H9 (cell line): ENCODE measurements at regions not wholly inside any gene's neighbourhood (a gene's known extent, or its start where the extent isn't known, plus 50 kb on each side); places are given as distances from the start of the nearest gene placed in this dataset.

Source experiments
- DNase-seq: peaks from one replicate; pipeline ENCODE4 v3.0.0-alpha.2; 2017
- H2AFZ ChIP-seq: one replicate; pipeline ENCODE4 v1.6.1; 2013; ENCODE audit warnings: mild to moderate bottlenecking, low read length, control low read depth, moderate library complexity
- H2AK5ac ChIP-seq: 2 replicates; pipeline ENCODE4 v1.6.1; 2013; ENCODE audit warnings: low read length, control low read depth, mixed read lengths; ENCODE audit not compliant: insufficient read length
- H2BK120ac ChIP-seq: one replicate; pipeline ENCODE4 v1.6.1; 2013; ENCODE audit warnings: low read depth, mild to moderate bottlenecking, low read length, control low read depth, inconsistent platforms; ENCODE audit not compliant: poor library complexity, severe bottlenecking
- H2BK12ac ChIP-seq: 2 replicates; pipeline ENCODE4 v1.6.1; 2013; ENCODE audit warnings: low read length, control low read depth, mixed read lengths, low read depth; ENCODE audit not compliant: insufficient read length
- H2BK15ac ChIP-seq: 2 replicates; pipeline ENCODE4 v1.6.1; 2013; ENCODE audit warnings: low read depth, low read length, control low read depth
- H2BK20ac ChIP-seq: one replicate; pipeline ENCODE4 v1.6.1; 2013; ENCODE audit warnings: low read depth, mild to moderate bottlenecking, low read length, control low read depth, inconsistent platforms; ENCODE audit not compliant: poor library complexity, severe bottlenecking
- H2BK5ac ChIP-seq: 2 replicates; pipeline ENCODE4 v1.6.1; 2013; ENCODE audit warnings: low read length, control low read depth, mixed read lengths; ENCODE audit not compliant: insufficient read length
- H3K14ac ChIP-seq: 2 replicates; pipeline ENCODE4 v1.6.1; 2013; ENCODE audit warnings: low read length, control low read depth; ENCODE audit not compliant: insufficient read depth
- H3K18ac ChIP-seq: 2 replicates; pipeline ENCODE4 v1.6.1; 2013; ENCODE audit warnings: low read depth, mild to moderate bottlenecking, mixed read lengths, low read length, control low read depth; ENCODE audit not compliant: insufficient read length
- H3K23ac ChIP-seq: 2 replicates; pipeline ENCODE4 v1.6.1; 2013; ENCODE audit warnings: low read length, control low read depth, mixed read lengths, low read depth; ENCODE audit not compliant: insufficient read length
- H3K23me2 ChIP-seq: 2 replicates; pipeline ENCODE4 v1.6.1; 2013; ENCODE audit warnings: low read depth, mild to moderate bottlenecking, mixed read lengths, low read length, control low read depth; ENCODE audit not compliant: insufficient read length, poor library complexity, severe bottlenecking
- H3K27ac ChIP-seq: 2 replicates; pipeline ENCODE4 v1.5.1; 2013; ENCODE audit warnings: low read length, control low read depth, mixed read lengths, low read depth; ENCODE audit not compliant: insufficient read length
- H3K27me3 ChIP-seq: 2 replicates; pipeline ENCODE4 v1.6.1; 2013; ENCODE audit warnings: low read length, control low read depth, inconsistent platforms; ENCODE audit not compliant: insufficient read depth
- H3K4ac ChIP-seq: 2 replicates; pipeline ENCODE4 v1.6.1; 2013; ENCODE audit warnings: low read depth, mild to moderate bottlenecking, control low read depth, inconsistent platforms, low read length, moderate library complexity
- H3K4me1 ChIP-seq: 2 replicates; pipeline ENCODE4 v1.6.1; 2013; ENCODE audit warnings: low read length, control low read depth, inconsistent platforms; ENCODE audit not compliant: insufficient read depth
- H3K4me2 ChIP-seq: 2 replicates; pipeline ENCODE4 v1.6.1; 2013; ENCODE audit warnings: low read length, control low read depth, mixed read lengths; ENCODE audit not compliant: insufficient read length, insufficient read depth
- H3K56ac ChIP-seq: 2 replicates; pipeline ENCODE4 v1.6.1; 2013; ENCODE audit warnings: low read depth, mild to moderate bottlenecking, mixed read lengths, low read length, control low read depth; ENCODE audit not compliant: insufficient read length
- H3K79me1 ChIP-seq: 2 replicates; pipeline ENCODE4 v1.6.1; 2013; ENCODE audit warnings: low read depth, mild to moderate bottlenecking, moderate library complexity, low read length, control low read depth, inconsistent platforms; ENCODE audit not compliant: insufficient read depth, poor library complexity, severe bottlenecking
- H3K79me2 ChIP-seq: 2 replicates; pipeline ENCODE4 v1.6.1; 2013; ENCODE audit warnings: low read length, control low read depth, inconsistent platforms; ENCODE audit not compliant: insufficient read depth
- H3K9ac ChIP-seq: 2 replicates; pipeline ENCODE4 v1.6.1; 2013; ENCODE audit warnings: low read length, control low read depth, mixed read lengths; ENCODE audit not compliant: insufficient read length; ENCODE audit errors: extremely low read depth
- H3K9me3 ChIP-seq: one replicate; pipeline ENCODE4 v1.6.1; 2013; ENCODE audit warnings: low read depth, low read length, inconsistent platforms; ENCODE audit not compliant: control insufficient read depth
- H3T11ph ChIP-seq: one replicate; pipeline ENCODE4 v1.6.1; 2013; ENCODE audit warnings: mild to moderate bottlenecking, low read length, control low read depth, inconsistent platforms
- H4K20me1 ChIP-seq: one replicate; pipeline ENCODE4 v1.6.1; 2013; ENCODE audit not compliant: control insufficient read depth, insufficient read length, insufficient read depth
- H4K5ac ChIP-seq: 2 replicates; pipeline ENCODE4 v1.6.1; 2013; ENCODE audit warnings: low read depth, mild to moderate bottlenecking, mixed read lengths, low read length, control low read depth; ENCODE audit not compliant: insufficient read length
- H4K8ac ChIP-seq: replicated peaks from 2 replicates; pipeline ENCODE4 v1.6.1; 2013; ENCODE audit warnings: low read length, control low read depth, mixed read lengths, low read depth; ENCODE audit not compliant: insufficient read length
- H4K91ac ChIP-seq: 2 replicates; pipeline ENCODE4 v1.6.1; 2013; ENCODE audit warnings: low read depth, mild to moderate bottlenecking, moderate library complexity, mixed read lengths, low read length, control low read depth; ENCODE audit not compliant: insufficient read length
- H3K27ac Mint-ChIP-seq, 3 experiments: 2 replicates in 2 of 3; 3 replicates in 1 of 3; pipeline ENCODE4 v1.8.0; 2020 to 2021; ENCODE audit warnings: mixed read lengths in 3 of 3, mild to moderate bottlenecking in 1 of 3, moderate library complexity in 1 of 3
- H3K27me3 Mint-ChIP-seq: 2 replicates; pipeline ENCODE4 v1.8.0; 2021; ENCODE audit warnings: low read depth, mild to moderate bottlenecking, moderate library complexity, mixed read lengths
- H3K36me3 Mint-ChIP-seq, 3 experiments: 2 replicates in 2 of 3; 3 replicates in 1 of 3; pipeline ENCODE4 v1.8.0; 2020 to 2021; ENCODE audit warnings: low read depth in 3 of 3, mixed read lengths in 3 of 3; ENCODE audit not compliant: insufficient read depth in 1 of 3
- H3K4me1 Mint-ChIP-seq, 2 experiments: 2 replicates each; pipeline ENCODE4 v1.8.0; 2020; ENCODE audit warnings: mixed read lengths in 2 of 2
- H3K4me3 Mint-ChIP-seq, 2 experiments: 2 replicates in 1 of 2; 3 replicates in 1 of 2; pipeline ENCODE4 v1.8.0; 2020 to 2021; ENCODE audit warnings: mild to moderate bottlenecking in 2 of 2, mixed read lengths in 2 of 2, moderate library complexity in 1 of 2
- H3K9me3 Mint-ChIP-seq, 2 experiments: 2 replicates in 1 of 2; 3 replicates in 1 of 2; pipeline ENCODE4 v1.8.0; 2020; ENCODE audit warnings: mild to moderate bottlenecking in 2 of 2, mixed read lengths in 2 of 2, moderate library complexity in 1 of 2
- WGBS: extraction: QIAGEN DNeasy Blood & Tissue Kit; methylation state at CpG from one replicate; pipeline ENCODE4 v1.1.7; 2013; ENCODE audit warnings: missing lambda C conversion rate, low lambda C conversion rate, mixed read lengths; ENCODE audit not compliant: insufficient read length; ENCODE audit errors: extremely low coverage; 5-methylcytosine and 5-hydroxymethylcytosine counted together
- TF ChIP-seq, protein P1 (sequence below): fragments of 200-600 bp; sonication (generic); conservative IDR thresholded peaks from 3 replicates; pipeline ENCODE4 v1.8.0; 2021; ENCODE audit warnings: antibody characterized with exemption, mild to moderate bottlenecking

DNA sequence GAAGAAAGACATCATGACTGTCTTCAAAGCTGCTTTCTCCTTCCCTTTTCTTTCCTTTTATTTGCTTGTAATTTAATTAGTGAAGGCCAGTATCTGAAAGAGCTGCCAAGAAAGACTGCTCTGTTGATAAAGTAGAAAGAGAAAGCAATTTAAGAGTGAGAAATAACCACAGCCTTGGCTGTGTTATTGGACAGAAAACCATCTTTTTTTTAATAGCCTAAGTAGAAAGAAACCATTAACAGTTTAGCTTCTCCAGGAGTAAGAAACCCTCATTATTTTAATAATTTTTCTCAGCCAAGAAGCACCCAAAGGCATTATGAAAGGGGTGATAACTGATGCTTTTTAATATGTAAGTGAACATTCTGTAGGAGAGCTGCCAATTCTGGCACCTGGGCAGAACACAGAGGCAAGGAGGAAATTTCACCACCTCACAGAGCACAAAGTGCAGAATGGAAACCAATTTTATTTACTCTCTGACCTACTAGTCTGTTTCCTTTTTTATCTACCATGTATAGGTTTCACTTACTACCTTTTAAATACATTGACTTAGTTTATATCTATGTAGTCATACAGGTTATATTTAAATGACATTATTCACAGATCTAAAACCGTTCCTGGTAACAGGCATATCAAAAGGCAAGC lies 703.2 kb downstream of the MRPL39 start:
- Mint-ChIP-seq H3K27ac (no peak overlapping the region), H3K4me3 (no peak overlapping the region), H3K36me3 (no peaks in the 10 kb centered on the region; a peak in 1 of 7 replicates), H3K4me1 (peaks cover 4 to 5% of the 10 kb centered on the region in 2 experiments; a peak in 2 of 4 replicates), H3K27me3 (no peaks in the 10 kb centered on the region), H3K9me3 (peaks cover 22 to 30% of the 10 kb centered on the region in 2 experiments)
- Histone ChIP-seq H3K4me1 (no peaks in the 10 kb centered on the region; the same call in 1 of the 2 replicates), H2BK120ac (no peak overlapping the region), H4K91ac (no peak overlapping the region), H4K5ac (no peak overlapping the region), H2BK5ac (no peak overlapping the region), H3K27ac (no peak overlapping the region), H2BK15ac (no peak overlapping the region), H3K9ac (no peak overlapping the region), H2BK12ac (no peak overlapping the region), H3K27me3 (no peaks in the 10 kb centered on the region), H3K56ac (no peak overlapping the region), H4K20me1 (no peaks in the 10 kb centered on the region), H3K79me2 (no peaks in the 10 kb centered on the region), H3K9me3 (no peaks in the 10 kb centered on the region), H3K23me2 (no peaks in the 10 kb centered on the region), H4K8ac (no peak overlapping the region), H3T11ph (no peak overlapping the region), H3K79me1 (no peaks in the 10 kb centered on the region), H3K14ac (no peak overlapping the region), H2AK5ac (no peak overlapping the region), H3K4ac (no peak overlapping the region), H3K18ac (no peak overlapping the region), H2BK20ac (no peak overlapping the region), H2AFZ (no peak overlapping the region), H3K4me2 (no peak overlapping the region), H3K23ac (no peak overlapping the region)
- no peak for DNase-seq
- TF ChIP-seq, protein P1, sequence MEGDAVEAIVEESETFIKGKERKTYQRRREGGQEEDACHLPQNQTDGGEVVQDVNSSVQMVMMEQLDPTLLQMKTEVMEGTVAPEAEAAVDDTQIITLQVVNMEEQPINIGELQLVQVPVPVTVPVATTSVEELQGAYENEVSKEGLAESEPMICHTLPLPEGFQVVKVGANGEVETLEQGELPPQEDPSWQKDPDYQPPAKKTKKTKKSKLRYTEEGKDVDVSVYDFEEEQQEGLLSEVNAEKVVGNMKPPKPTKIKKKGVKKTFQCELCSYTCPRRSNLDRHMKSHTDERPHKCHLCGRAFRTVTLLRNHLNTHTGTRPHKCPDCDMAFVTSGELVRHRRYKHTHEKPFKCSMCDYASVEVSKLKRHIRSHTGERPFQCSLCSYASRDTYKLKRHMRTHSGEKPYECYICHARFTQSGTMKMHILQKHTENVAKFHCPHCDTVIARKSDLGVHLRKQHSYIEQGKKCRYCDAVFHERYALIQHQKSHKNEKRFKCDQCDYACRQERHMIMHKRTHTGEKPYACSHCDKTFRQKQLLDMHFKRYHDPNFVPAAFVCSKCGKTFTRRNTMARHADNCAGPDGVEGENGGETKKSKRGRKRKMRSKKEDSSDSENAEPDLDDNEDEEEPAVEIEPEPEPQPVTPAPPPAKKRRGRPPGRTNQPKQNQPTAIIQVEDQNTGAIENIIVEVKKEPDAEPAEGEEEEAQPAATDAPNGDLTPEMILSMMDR: no peak
- no CpG with 5 or more reads among the region's 1 CpG for WGBS
